ENCODE measurements at regions not wholly inside any gene's neighbourhood (a gene's known extent, or its start where the extent isn't known, plus 50 kb on each side); places are given as distances from the start of the nearest gene placed in this dataset.

- no peaks in the 10 kb centered on the region for H3K27me3 ChIP-seq (ENCODE audit: insufficient read depth, low read length)
- H3K9ac ChIP-seq (ENCODE audit: low read depth, low read length) = no peak overlapping the region
- H3K4me3 ChIP-seq (ENCODE audit: low read length) = no peak overlapping the region
- H3K27ac ChIP-seq (ENCODE audit: low read length) = no peak overlapping the region
- no peaks in the 10 kb centered on the region for H3K9me3 ChIP-seq (ENCODE audit: insufficient read depth, low read depth, low read length)
- no peaks in the 10 kb centered on the region for H3K36me3 ChIP-seq (ENCODE audit: insufficient read depth, low read depth, low read length)
- H3K4me1 ChIP-seq (ENCODE audit: insufficient read depth, low read length) = peaks cover 10% of the 10 kb centered on the region; the same call in 1 of the 2 replicates
Measured at GRCh38 chr2:147792966-147793617, 51.7 kb upstream of the ACVR2A start.

DNA sequence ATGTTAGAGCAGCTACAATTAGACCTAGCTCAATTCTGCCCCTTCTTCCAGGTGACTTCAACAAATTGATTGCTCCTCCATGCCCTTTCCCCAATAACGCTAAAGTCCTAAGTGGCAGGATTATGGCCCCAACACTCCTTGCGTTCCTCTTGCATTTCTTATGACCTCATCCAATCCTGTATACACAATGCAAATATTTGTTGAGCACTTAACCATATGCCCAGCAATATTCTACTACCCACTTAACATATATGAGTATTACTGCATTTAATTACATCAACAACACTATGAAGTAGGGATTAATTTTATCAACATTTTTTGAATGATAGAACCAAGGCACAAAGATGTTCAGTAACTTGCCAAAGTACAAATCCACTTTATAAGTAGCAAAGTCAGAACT, 54.2 kb upstream of the ACVR2A start:
- Histone ChIP-seq H3K36me3 (ENCODE audit: insufficient read depth, low read depth, low read length) (no peaks in the 10 kb centered on the region), H3K27me3 (ENCODE audit: insufficient read depth, low read length) (no peaks in the 10 kb centered on the region), H3K4me3 (ENCODE audit: low read length) (no peak overlapping the region), H3K9ac (ENCODE audit: low read depth, low read length) (no peak overlapping the region), H3K9me3 (ENCODE audit: insufficient read depth, low read depth, low read length) (no peaks in the 10 kb centered on the region), H3K27ac (ENCODE audit: low read length) (no peak overlapping the region), H3K4me1 (ENCODE audit: insufficient read depth, low read length) (peaks cover 8% of the 10 kb centered on the region; the same call in 1 of the 2 replicates)

- H3K9ac ChIP-seq (ENCODE audit: low read depth, low read length) = no peak overlapping the region
- H3K27ac ChIP-seq (ENCODE audit: low read length) = no peak overlapping the region
- no peak overlapping the region for H3K4me3 ChIP-seq (ENCODE audit: low read length)
Measured at GRCh38 chr2:147789720-147790119, 55.1 kb upstream of the ACVR2A start.

GRCh38 chr2:147789287-147789686, 55.5 kb upstream of the ACVR2A start:
- no peaks in the 10 kb centered on the region for H3K36me3 ChIP-seq (ENCODE audit: insufficient read depth, low read depth, low read length)
- no peaks in the 10 kb centered on the region for H3K9me3 ChIP-seq (ENCODE audit: insufficient read depth, low read depth, low read length)
- no peaks in the 10 kb centered on the region for H3K27me3 ChIP-seq (ENCODE audit: insufficient read depth, low read length)
- no peak overlapping the region for H3K4me3 ChIP-seq (ENCODE audit: low read length)
- H3K27ac ChIP-seq (ENCODE audit: low read length) = no peak overlapping the region
- no peak overlapping the region for H3K9ac ChIP-seq (ENCODE audit: low read depth, low read length)
- peaks cover 8% of the 10 kb centered on the region; the same call in 1 of the 2 replicates for H3K4me1 ChIP-seq (ENCODE audit: insufficient read depth, low read length)

More at GRCh38 chr2:147789720-147790119, 55.1 kb upstream of the ACVR2A start:
- Histone ChIP-seq H3K27me3 (ENCODE audit: insufficient read depth, low read length) (no peaks in the 10 kb centered on the region), H3K4me1 (ENCODE audit: insufficient read depth, low read length) (peaks cover 8% of the 10 kb centered on the region; the same call in 1 of the 2 replicates), H3K36me3 (ENCODE audit: insufficient read depth, low read depth, low read length) (no peaks in the 10 kb centered on the region), H3K9me3 (ENCODE audit: insufficient read depth, low read depth, low read length) (no peaks in the 10 kb centered on the region)

- H3K4me3 ChIP-seq (ENCODE audit: low read length) = no peak overlapping the region
- H3K9me3 ChIP-seq (ENCODE audit: insufficient read depth, low read depth, low read length) = no peaks in the 10 kb centered on the region
- H3K27ac ChIP-seq (ENCODE audit: low read length) = no peak overlapping the region
- H3K4me1 ChIP-seq (ENCODE audit: insufficient read depth, low read length) = peaks cover 7% of the 10 kb centered on the region; the same call in 1 of the 2 replicates
- no peaks in the 10 kb centered on the region for H3K36me3 ChIP-seq (ENCODE audit: insufficient read depth, low read depth, low read length)
- H3K9ac ChIP-seq (ENCODE audit: low read depth, low read length) = no peak overlapping the region
- no peaks in the 10 kb centered on the region for H3K27me3 ChIP-seq (ENCODE audit: insufficient read depth, low read length)
Measured at GRCh38 chr2:147782141-147782930, 62.5 kb upstream of the ACVR2A start.

DNA sequence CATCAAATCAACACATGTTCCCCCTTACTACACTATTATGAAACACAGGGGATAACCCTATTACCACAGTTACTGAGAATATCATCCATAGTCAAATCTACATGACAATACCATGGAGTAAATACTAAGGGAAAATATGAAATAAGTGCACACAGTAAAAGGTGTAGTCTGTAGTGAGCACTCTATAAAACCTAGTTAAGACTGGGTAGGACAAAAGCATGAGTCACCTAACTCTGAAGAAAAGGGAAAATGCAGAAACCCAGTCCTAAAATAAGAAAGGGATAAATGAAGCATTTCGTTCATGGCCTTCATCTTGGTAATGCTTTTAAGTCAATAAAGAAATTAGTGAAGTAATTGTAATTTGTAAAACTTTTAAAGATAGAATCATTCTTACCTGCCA, 65.4 kb upstream of the ACVR2A start:
- Histone ChIP-seq H3K4me1 (ENCODE audit: insufficient read depth, low read length) (peaks cover 7% of the 10 kb centered on the region), H3K27me3 (ENCODE audit: insufficient read depth, low read length) (no peaks in the 10 kb centered on the region), H3K4me3 (ENCODE audit: low read length) (no peak overlapping the region), H3K36me3 (ENCODE audit: insufficient read depth, low read depth, low read length) (no peaks in the 10 kb centered on the region), H3K9me3 (ENCODE audit: insufficient read depth, low read depth, low read length) (no peaks in the 10 kb centered on the region), H3K9ac (ENCODE audit: low read depth, low read length) (no peak overlapping the region), H3K27ac (ENCODE audit: low read length) (no peak overlapping the region)

DNA sequence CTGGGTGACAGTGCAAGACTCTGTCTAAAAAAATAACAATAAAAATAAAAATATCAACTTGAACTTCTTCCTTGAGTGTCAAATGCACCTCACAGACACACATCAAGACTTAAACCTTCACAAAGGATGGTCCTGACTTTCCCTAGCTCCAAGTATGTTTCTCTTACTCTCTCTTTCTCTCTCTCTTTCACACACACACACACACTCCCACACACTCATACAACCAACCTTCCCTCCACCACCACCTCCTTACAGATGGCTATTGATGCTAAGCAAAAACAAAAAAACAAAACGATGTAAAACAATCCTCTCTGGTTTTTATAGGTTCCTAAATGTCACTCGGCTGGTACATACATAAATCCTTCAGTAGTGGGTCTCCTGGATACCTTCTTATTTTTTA, 67.4 kb upstream of the ACVR2A start:
- Histone ChIP-seq H3K27me3 (ENCODE audit: insufficient read depth, low read length) (no peaks in the 10 kb centered on the region), H3K9ac (ENCODE audit: low read depth, low read length) (no peak overlapping the region), H3K36me3 (ENCODE audit: insufficient read depth, low read depth, low read length) (no peaks in the 10 kb centered on the region), H3K9me3 (ENCODE audit: insufficient read depth, low read depth, low read length) (no peaks in the 10 kb centered on the region), H3K4me3 (ENCODE audit: low read length) (no peak overlapping the region), H3K4me1 (ENCODE audit: insufficient read depth, low read length) (peaks cover 14% of the 10 kb centered on the region), H3K27ac (ENCODE audit: low read length) (no peak overlapping the region)

- H3K9ac ChIP-seq (ENCODE audit: low read depth, low read length) = no peak overlapping the region
- peaks cover 13% of the 10 kb centered on the region; the same call in 1 of the 2 replicates for H3K4me1 ChIP-seq (ENCODE audit: insufficient read depth, low read length)
- H3K27ac ChIP-seq (ENCODE audit: low read length) = no peak overlapping the region
- H3K36me3 ChIP-seq (ENCODE audit: insufficient read depth, low read depth, low read length) = no peaks in the 10 kb centered on the region
- no peaks in the 10 kb centered on the region for H3K27me3 ChIP-seq (ENCODE audit: insufficient read depth, low read length)
- no peaks in the 10 kb centered on the region for H3K9me3 ChIP-seq (ENCODE audit: insufficient read depth, low read depth, low read length)
- no peak overlapping the region for H3K4me3 ChIP-seq (ENCODE audit: low read length)
Measured at GRCh38 chr2:147774805-147775204, 70.0 kb upstream of the ACVR2A start.

GRCh38 chr2:147773479-147773878, 71.3 kb upstream of the ACVR2A start:
- H3K9ac ChIP-seq (ENCODE audit: low read depth, low read length) = no peak overlapping the region
- no peaks in the 10 kb centered on the region for H3K9me3 ChIP-seq (ENCODE audit: insufficient read depth, low read depth, low read length)
- no peaks in the 10 kb centered on the region for H3K27me3 ChIP-seq (ENCODE audit: insufficient read depth, low read length)
- H3K36me3 ChIP-seq (ENCODE audit: insufficient read depth, low read depth, low read length) = no peaks in the 10 kb centered on the region
- H3K27ac ChIP-seq (ENCODE audit: low read length) = no peak overlapping the region
- H3K4me1 ChIP-seq (ENCODE audit: insufficient read depth, low read length) = peaks cover 13% of the 10 kb centered on the region; the same call in 1 of the 2 replicates
- peak overlapping the region; percentile 41; the same call in 1 of the 2 replicates for H3K4me3 ChIP-seq (ENCODE audit: low read length)

- Histone ChIP-seq H3K27me3 (ENCODE audit: insufficient read depth, low read length) (no peaks in the 10 kb centered on the region), H3K27ac (ENCODE audit: low read length) (no peak overlapping the region), H3K4me3 (ENCODE audit: low read length) (no peak overlapping the region), H3K9me3 (ENCODE audit: insufficient read depth, low read depth, low read length) (no peaks in the 10 kb centered on the region), H3K9ac (ENCODE audit: low read depth, low read length) (no peak overlapping the region), H3K4me1 (ENCODE audit: insufficient read depth, low read length) (peaks cover 13% of the 10 kb centered on the region; the same call in 1 of the 2 replicates), H3K36me3 (ENCODE audit: insufficient read depth, low read depth, low read length) (no peaks in the 10 kb centered on the region)
Measured at GRCh38 chr2:147772781-147773180, 72.0 kb upstream of the ACVR2A start.

- H3K4me1 ChIP-seq (ENCODE audit: insufficient read depth, low read length) = no peaks in the 10 kb centered on the region
- no peak overlapping the region for H3K27ac ChIP-seq (ENCODE audit: low read length)
- no peaks in the 10 kb centered on the region for H3K36me3 ChIP-seq (ENCODE audit: insufficient read depth, low read depth, low read length)
- H3K9ac ChIP-seq (ENCODE audit: low read depth, low read length) = no peak overlapping the region
- no peaks in the 10 kb centered on the region for H3K27me3 ChIP-seq (ENCODE audit: insufficient read depth, low read length)
- H3K4me3 ChIP-seq (ENCODE audit: low read length) = no peak overlapping the region
- peaks cover 18% of the 10 kb centered on the region for H3K9me3 ChIP-seq (ENCODE audit: insufficient read depth, low read depth, low read length)
Measured at GRCh38 chr2:147763861-147764260, 81.0 kb upstream of the ACVR2A start.

GRCh38 chr2:147760984-147761383, 83.8 kb upstream of the ACVR2A start:
- Histone ChIP-seq H3K27me3 (ENCODE audit: insufficient read depth, low read length) (no peaks in the 10 kb centered on the region), H3K27ac (ENCODE audit: low read length) (no peak overlapping the region), H3K4me1 (ENCODE audit: insufficient read depth, low read length) (peaks cover 4% of the 10 kb centered on the region; the same call in 1 of the 2 replicates), H3K9ac (ENCODE audit: low read depth, low read length) (no peak overlapping the region), H3K36me3 (ENCODE audit: insufficient read depth, low read depth, low read length) (no peaks in the 10 kb centered on the region), H3K9me3 (ENCODE audit: insufficient read depth, low read depth, low read length) (peaks cover 13% of the 10 kb centered on the region), H3K4me3 (ENCODE audit: low read length) (no peak overlapping the region)
